Hepatocyte (in vitro differentiated cells): ENCODE measurements at regions not wholly inside any gene's neighbourhood (a gene's known extent, or its start where the extent isn't known, plus 50 kb on each side); places are given as distances from the start of the nearest gene placed in this dataset.

Source experiments
- CTCF ChIP-seq: fragments of 200-600 bp; sonication (generic); IDR thresholded peaks from 2 replicates; pipeline ENCODE4 v1.5.1; 2016; ENCODE audit warnings: antibody characterized with exemption, mild to moderate bottlenecking; ENCODE audit not compliant: poor library complexity
- EZH2 ChIP-seq: fragments of 200-600 bp; sonication (generic); IDR thresholded peaks from 2 replicates; pipeline ENCODE4 v1.6.1; 2016; ENCODE audit warnings: antibody characterized with exemption, mild to moderate bottlenecking, borderline replicate concordance

DNA sequence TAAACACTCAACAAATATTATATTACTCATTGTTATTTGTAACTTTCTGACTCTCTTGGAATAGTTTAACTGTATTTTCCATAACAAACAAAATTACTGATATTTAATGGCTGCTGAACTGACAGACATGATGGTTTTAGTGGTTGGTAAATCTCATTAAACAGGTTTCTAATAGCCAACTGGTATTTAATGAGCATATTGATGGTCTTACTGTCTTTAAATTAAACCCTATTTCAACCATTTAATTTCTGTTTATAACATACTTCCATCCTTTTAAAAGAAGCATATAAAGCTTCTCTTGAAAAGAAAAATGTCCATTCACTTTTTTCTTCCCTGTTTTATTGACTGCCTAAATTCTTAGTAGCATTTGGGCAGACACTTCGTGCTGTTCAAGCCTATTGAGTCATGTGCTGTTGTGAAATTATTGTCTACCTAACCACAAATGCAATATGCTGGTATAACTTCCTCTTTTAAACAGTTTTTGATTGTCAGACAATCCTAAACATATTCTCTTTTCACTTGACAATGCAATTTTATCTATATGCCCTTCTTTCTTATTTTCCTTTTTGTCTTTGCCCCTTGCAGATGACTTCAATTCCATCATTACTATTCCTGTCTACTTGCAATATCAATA, 163.9 kb upstream of the SLC7A11 start:
- no peak for TF ChIP-seq EZH2
- TF ChIP-seq CTCF = no peak
